B cell (primary cell): ENCODE measurements at regions not wholly inside any gene's neighbourhood (a gene's known extent, or its start where the extent isn't known, plus 50 kb on each side); places are given as distances from the start of the nearest gene placed in this dataset.

Experiments used
- CTCF ChIP-seq: fragments of 200-600 bp; IDR thresholded peaks from one replicate; pipeline ENCODE4 v1.8.0; 2022; ENCODE audit warnings: antibody characterized with exemption, mild to moderate bottlenecking
- EZH2 ChIP-seq: IDR thresholded peaks from 2 replicates; pipeline ENCODE4 v1.6.1; 2012; ENCODE audit warnings: borderline replicate concordance, low read depth, mild to moderate bottlenecking, moderate library complexity, low read length; ENCODE audit not compliant: insufficient read depth, poor library complexity, severe bottlenecking

- TF ChIP-seq CTCF = no peak
- no peak for TF ChIP-seq EZH2
Measured at GRCh38 chr4:25536564-25537320, 118.9 kb upstream of the SLC34A2 start.
